ENCODE measurements at regions not wholly inside any gene's neighbourhood (a gene's known extent, or its start where the extent isn't known, plus 50 kb on each side); places are given as distances from the start of the nearest gene placed in this dataset.

DNA sequence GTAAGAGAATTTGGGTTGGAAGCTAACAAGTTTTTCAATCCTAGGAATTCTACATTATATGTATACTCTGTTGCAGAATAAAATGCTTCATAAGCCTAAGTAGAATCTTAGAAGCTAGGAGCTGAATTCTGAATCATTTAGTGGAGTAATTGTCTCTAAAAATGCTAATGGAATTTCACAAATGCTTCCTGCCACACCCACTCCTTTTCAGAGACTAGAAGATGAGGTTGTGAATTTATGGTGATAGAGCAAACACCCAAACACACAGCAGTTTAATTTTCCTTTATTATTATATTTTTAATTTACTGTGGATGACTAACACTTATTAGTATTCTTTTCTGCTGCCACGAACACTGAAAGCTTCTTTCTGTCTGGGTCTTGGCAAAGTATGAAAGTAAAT lies 208.0 kb upstream of the PDE4D start:
- H3K23ac ChIP-seq (ENCODE audit: low read length in 2 of 2), result no peak overlapping the region
- H2BK12ac ChIP-seq (ENCODE audit: low read length in 2 of 2), result no peak overlapping the region
- no peak for DNase-seq
- no peaks in the 10 kb centered on the region for H3K27me3 ChIP-seq (ENCODE audit: control insufficient read depth in 1 of 2, insufficient read depth in 1 of 2, low read length in 2 of 2)
- H3K18ac ChIP-seq (ENCODE audit: low read depth in 1 of 2, low read length in 2 of 2), result no peak overlapping the region
- no peak overlapping the region for H3K9ac ChIP-seq (ENCODE audit: low read length)
- no peak overlapping the region for H3K27ac ChIP-seq (ENCODE audit: low read length, poor library complexity, severe bottlenecking)
- H3K79me1 ChIP-seq (replicated peaks; ENCODE audit: low read length, poor library complexity, severe bottlenecking), result no peaks in the 10 kb centered on the region
- H3K4ac ChIP-seq (ENCODE audit: low read depth in 1 of 2, low read length in 2 of 2), result no peak overlapping the region
- no peaks in the 10 kb centered on the region for H3K4me1 ChIP-seq (ENCODE audit: control insufficient read depth, insufficient read depth, low read depth, low read length)
- no peak overlapping the region for H2BK5ac ChIP-seq (ENCODE audit: low read depth, low read length, poor library complexity, severe bottlenecking)
- H3K4me3 ChIP-seq (ENCODE audit: insufficient read depth in 1 of 2, low read depth in 1 of 2, low read length in 2 of 2), result no peak overlapping the region
- no peaks in the 10 kb centered on the region for H3K36me3 ChIP-seq (ENCODE audit: control insufficient read depth in 1 of 2, insufficient read depth in 2 of 2, low read depth in 1 of 2, low read length in 2 of 2)
- no peak overlapping the region for H2AFZ ChIP-seq (ENCODE audit: low read depth, low read length)
- H2AK5ac ChIP-seq (ENCODE audit: low read length, severe bottlenecking), result no peak overlapping the region
- H3K14ac ChIP-seq (ENCODE audit: low read length in 2 of 2), result no peak overlapping the region
- no peaks in the 10 kb centered on the region for H3K9me3 ChIP-seq (ENCODE audit: control insufficient read depth, low read length)
- H4K8ac ChIP-seq (ENCODE audit: low read length), result no peak overlapping the region
- no peak overlapping the region for H2BK120ac ChIP-seq (ENCODE audit: low read depth, low read length)
- H4K91ac ChIP-seq (ENCODE audit: low read length), result no peak overlapping the region
- H3K4me2 ChIP-seq (ENCODE audit: low read length, poor library complexity, severe bottlenecking), result no peak overlapping the region
- no peak overlapping the region for H2BK15ac ChIP-seq (ENCODE audit: low read depth, poor library complexity, severe bottlenecking)
- no CpG with 5 or more reads among the region's 1 CpG for WGBS

DNA sequence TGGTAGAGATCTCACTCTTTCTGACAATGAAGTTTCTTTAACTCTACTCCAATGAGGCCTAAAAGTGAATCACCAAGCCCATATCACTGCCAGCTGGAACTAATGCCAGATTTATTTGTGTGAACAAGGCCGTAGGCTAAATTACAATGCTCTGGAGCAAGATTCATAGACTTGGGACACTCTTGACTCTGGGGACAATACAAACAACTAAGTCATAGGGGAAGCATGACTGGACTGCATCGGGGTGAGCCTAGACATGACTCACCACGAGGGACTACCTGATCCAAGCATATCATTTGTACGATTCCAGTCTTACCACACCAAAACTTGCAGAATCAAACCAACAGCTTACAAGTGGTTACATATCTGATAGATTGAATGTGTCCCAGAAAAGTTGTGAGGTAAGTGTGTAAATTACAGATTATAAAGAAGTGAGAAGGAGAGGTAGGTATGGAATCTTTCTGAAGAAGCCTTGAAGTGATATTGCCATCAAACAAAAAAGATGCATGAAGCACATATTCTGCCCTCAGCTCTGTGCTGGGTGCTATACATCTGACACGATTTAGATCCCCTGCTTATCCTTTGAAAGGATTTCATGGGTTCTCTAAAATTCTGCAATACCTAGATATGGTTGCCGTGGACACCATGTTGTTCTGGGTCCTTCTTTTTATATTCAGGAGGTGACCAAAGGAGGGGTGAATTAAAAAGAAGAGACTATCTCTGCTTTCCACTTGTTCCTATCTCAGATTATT lies 199.3 kb upstream of the PDE4D start:
- Histone ChIP-seq H4K91ac (ENCODE audit: low read length) (no peak overlapping the region), H4K8ac (ENCODE audit: low read length) (no peak overlapping the region), H3K14ac (ENCODE audit: low read length in 2 of 2) (no peak overlapping the region), H2BK15ac (ENCODE audit: low read depth, poor library complexity, severe bottlenecking) (no peak overlapping the region), H3K27ac (ENCODE audit: low read length, poor library complexity, severe bottlenecking) (no peak overlapping the region), H3K4me1 (ENCODE audit: control insufficient read depth, insufficient read depth, low read depth, low read length) (no peaks in the 10 kb centered on the region), H2AFZ (ENCODE audit: low read depth, low read length) (no peak overlapping the region), H3K4me2 (ENCODE audit: low read length, poor library complexity, severe bottlenecking) (no peak overlapping the region), H2BK120ac (ENCODE audit: low read depth, low read length) (no peak overlapping the region), H3K23ac (ENCODE audit: low read length in 2 of 2) (no peak overlapping the region), H3K27me3 (ENCODE audit: control insufficient read depth in 1 of 2, insufficient read depth in 1 of 2, low read length in 2 of 2) (no peaks in the 10 kb centered on the region), H2BK5ac (ENCODE audit: low read depth, low read length, poor library complexity, severe bottlenecking) (no peak overlapping the region), H3K4ac (ENCODE audit: low read depth in 1 of 2, low read length in 2 of 2) (no peak overlapping the region), H3K9me3 (ENCODE audit: control insufficient read depth, low read length) (peaks cover 12% of the 10 kb centered on the region), H3K9ac (ENCODE audit: low read length) (no peak overlapping the region), H2AK5ac (ENCODE audit: low read length, severe bottlenecking) (no peak overlapping the region), H3K79me1 (replicated peaks; ENCODE audit: low read length, poor library complexity, severe bottlenecking) (no peaks in the 10 kb centered on the region), H2BK12ac (ENCODE audit: low read length in 2 of 2) (no peak overlapping the region), H3K36me3 (ENCODE audit: control insufficient read depth in 1 of 2, insufficient read depth in 2 of 2, low read depth in 1 of 2, low read length in 2 of 2) (no peaks in the 10 kb centered on the region), H3K18ac (ENCODE audit: low read depth in 1 of 2, low read length in 2 of 2) (no peak overlapping the region), H3K4me3 (ENCODE audit: insufficient read depth in 1 of 2, low read depth in 1 of 2, low read length in 2 of 2) (no peak overlapping the region)
- peak; percentile 56 for DNase-seq
- 50% methylated on average over 4 of the region's 6 CpGs for WGBS

DNA sequence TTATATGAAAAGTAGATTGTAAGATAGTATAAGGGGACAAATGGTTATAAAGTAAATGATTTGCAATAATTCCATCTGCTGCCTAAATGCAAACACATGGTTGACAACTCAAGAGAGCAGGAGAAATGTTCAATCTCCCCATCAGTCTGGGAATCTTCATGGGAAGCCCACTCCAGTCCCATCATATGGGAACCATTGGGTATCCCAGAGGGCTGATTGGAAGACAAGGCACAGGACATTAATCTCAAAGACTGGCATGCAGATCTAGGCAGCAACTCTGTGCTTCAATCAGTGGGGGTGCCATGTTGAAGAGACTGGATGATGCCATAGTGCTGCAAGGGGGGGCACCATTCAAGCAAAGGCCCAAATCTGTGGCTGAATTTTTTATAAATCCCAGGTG lies 193.1 kb upstream of the PDE4D start:
- Histone ChIP-seq H3K4me1 (ENCODE audit: control insufficient read depth, insufficient read depth, low read depth, low read length) (no peaks in the 10 kb centered on the region), H3K4ac (ENCODE audit: low read depth in 1 of 2, low read length in 2 of 2) (no peak overlapping the region), H2BK12ac (ENCODE audit: low read length in 2 of 2) (no peak overlapping the region), H3K36me3 (ENCODE audit: control insufficient read depth in 1 of 2, insufficient read depth in 2 of 2, low read depth in 1 of 2, low read length in 2 of 2) (no peaks in the 10 kb centered on the region), H4K91ac (ENCODE audit: low read length) (no peak overlapping the region), H3K79me1 (replicated peaks; ENCODE audit: low read length, poor library complexity, severe bottlenecking) (no peaks in the 10 kb centered on the region), H2BK15ac (ENCODE audit: low read depth, poor library complexity, severe bottlenecking) (no peak overlapping the region), H2BK120ac (ENCODE audit: low read depth, low read length) (no peak overlapping the region), H3K23ac (ENCODE audit: low read length in 2 of 2) (no peak overlapping the region), H4K8ac (ENCODE audit: low read length) (no peak overlapping the region), H3K18ac (ENCODE audit: low read depth in 1 of 2, low read length in 2 of 2) (no peak overlapping the region), H2AFZ (ENCODE audit: low read depth, low read length) (no peak overlapping the region), H3K4me3 (ENCODE audit: insufficient read depth in 1 of 2, low read depth in 1 of 2, low read length in 2 of 2) (no peak overlapping the region), H3K4me2 (ENCODE audit: low read length, poor library complexity, severe bottlenecking) (no peak overlapping the region), H3K14ac (ENCODE audit: low read length in 2 of 2) (no peak overlapping the region), H3K9me3 (ENCODE audit: control insufficient read depth, low read length) (peaks cover 41% of the 10 kb centered on the region), H3K9ac (ENCODE audit: low read length) (no peak overlapping the region), H2BK5ac (ENCODE audit: low read depth, low read length, poor library complexity, severe bottlenecking) (no peak overlapping the region), H3K27ac (ENCODE audit: low read length, poor library complexity, severe bottlenecking) (no peak overlapping the region), H2AK5ac (ENCODE audit: low read length, severe bottlenecking) (no peak overlapping the region), H3K27me3 (ENCODE audit: control insufficient read depth in 1 of 2, insufficient read depth in 1 of 2, low read length in 2 of 2) (no peaks in the 10 kb centered on the region)
- no peak for DNase-seq

DNA sequence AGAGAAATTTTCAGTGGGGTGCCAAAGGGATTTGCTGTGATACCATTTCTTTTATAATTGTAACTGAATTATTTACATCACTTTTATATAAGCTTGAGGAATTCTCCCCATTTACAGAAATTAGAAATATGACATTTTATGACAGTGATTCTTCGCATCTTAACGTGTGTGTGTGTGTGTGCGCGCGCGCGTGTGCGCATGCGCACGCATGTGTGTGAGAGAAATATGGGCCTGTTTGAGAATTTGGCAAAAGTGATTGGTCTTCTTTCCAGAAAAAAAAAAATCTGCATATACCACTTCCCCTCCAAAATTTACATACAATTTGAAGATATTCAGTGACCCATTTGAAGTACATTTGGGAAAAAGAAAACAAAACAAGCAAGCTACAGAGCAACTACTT lies 190.7 kb upstream of the PDE4D start:
- Histone ChIP-seq H3K4me1 (ENCODE audit: control insufficient read depth, insufficient read depth, low read depth, low read length) (no peaks in the 10 kb centered on the region), H3K9me3 (ENCODE audit: control insufficient read depth, low read length) (peaks cover 52% of the 10 kb centered on the region), H3K27ac (ENCODE audit: low read length, poor library complexity, severe bottlenecking) (no peak overlapping the region), H3K36me3 (ENCODE audit: control insufficient read depth in 1 of 2, insufficient read depth in 2 of 2, low read depth in 1 of 2, low read length in 2 of 2) (no peaks in the 10 kb centered on the region), H3K4me3 (ENCODE audit: insufficient read depth in 1 of 2, low read depth in 1 of 2, low read length in 2 of 2) (no peak overlapping the region), H2AFZ (ENCODE audit: low read depth, low read length) (no peak overlapping the region), H2BK12ac (ENCODE audit: low read length in 2 of 2) (no peak overlapping the region), H2BK15ac (ENCODE audit: low read depth, poor library complexity, severe bottlenecking) (no peak overlapping the region), H3K27me3 (ENCODE audit: control insufficient read depth in 1 of 2, insufficient read depth in 1 of 2, low read length in 2 of 2) (no peaks in the 10 kb centered on the region), H4K91ac (ENCODE audit: low read length) (no peak overlapping the region), H2BK120ac (ENCODE audit: low read depth, low read length) (no peak overlapping the region), H3K9ac (ENCODE audit: low read length) (no peak overlapping the region), H3K79me1 (replicated peaks; ENCODE audit: low read length, poor library complexity, severe bottlenecking) (no peaks in the 10 kb centered on the region), H3K18ac (ENCODE audit: low read depth in 1 of 2, low read length in 2 of 2) (no peak overlapping the region), H4K8ac (ENCODE audit: low read length) (no peak overlapping the region), H2AK5ac (ENCODE audit: low read length, severe bottlenecking) (no peak overlapping the region), H3K4ac (ENCODE audit: low read depth in 1 of 2, low read length in 2 of 2) (no peak overlapping the region), H3K4me2 (ENCODE audit: low read length, poor library complexity, severe bottlenecking) (no peak overlapping the region), H2BK5ac (ENCODE audit: low read depth, low read length, poor library complexity, severe bottlenecking) (no peak overlapping the region), H3K23ac (ENCODE audit: low read length in 2 of 2) (no peak overlapping the region), H3K14ac (ENCODE audit: low read length in 2 of 2) (no peak overlapping the region)
- WGBS, result 100% methylated on average over 9 of the region's 10 CpGs
- no peak for DNase-seq
